Adipocyte (in vitro differentiated cells): ENCODE measurements at regions not wholly inside any gene's neighbourhood (a gene's known extent, or its start where the extent isn't known, plus 50 kb on each side); places are given as distances from the start of the nearest gene placed in this dataset.

Source experiments
- DNase-seq: peaks from one replicate; pipeline ENCODE4 v3.0.0-alpha.2; 2015; ENCODE audit warnings: low read depth
- H3K27me3 ChIP-seq: replicated peaks from 2 replicates; pipeline ENCODE4 v1.7.0; 2013; ENCODE audit warnings: mild to moderate bottlenecking, low read length, moderate library complexity; ENCODE audit not compliant: control insufficient read depth, insufficient read depth
- H3K36me3 ChIP-seq: 2 replicates; pipeline ENCODE4 v1.7.0; 2013; ENCODE audit warnings: low read length, mild to moderate bottlenecking, moderate library complexity; ENCODE audit not compliant: control insufficient read depth, insufficient read depth, severe bottlenecking
- H3K4me1 ChIP-seq: 2 replicates; pipeline ENCODE4 v1.7.0; 2013; ENCODE audit warnings: mild to moderate bottlenecking, low read length, moderate library complexity; ENCODE audit not compliant: control insufficient read depth, insufficient read depth
- H3K4me3 ChIP-seq: 2 replicates; pipeline ENCODE4 v1.7.0; 2013; ENCODE audit warnings: mild to moderate bottlenecking, low read length, moderate library complexity
- H3K9ac ChIP-seq: 2 replicates; pipeline ENCODE4 v1.7.0; 2013; ENCODE audit warnings: mild to moderate bottlenecking, low read length, moderate library complexity
- H3K9me3 ChIP-seq: 2 replicates; pipeline ENCODE4 v1.7.0; 2013; ENCODE audit warnings: mild to moderate bottlenecking, low read length, moderate library complexity; ENCODE audit not compliant: control insufficient read depth

- Histone ChIP-seq H3K4me3 (no peak overlapping the region), H3K9me3 (peaks cover 3% of the 10 kb centered on the region), H3K4me1 (no peaks in the 10 kb centered on the region), H3K27me3 (no peaks in the 10 kb centered on the region), H3K36me3 (no peaks in the 10 kb centered on the region), H3K9ac (no peak overlapping the region)
- DNase-seq = no peak
These were observed 144.4 kb upstream of the IRX2 start for GRCh38 chr5:2895876-2896275.

- no peaks in the 10 kb centered on the region for H3K27me3 ChIP-seq
- no peaks in the 10 kb centered on the region for H3K4me1 ChIP-seq
- H3K36me3 ChIP-seq = no peaks in the 10 kb centered on the region
- no peaks in the 10 kb centered on the region for H3K9me3 ChIP-seq
- no peak overlapping the region for H3K4me3 ChIP-seq
- DNase-seq = no peak
- no peak overlapping the region for H3K9ac ChIP-seq
These were observed 143.7 kb upstream of the IRX2 start for GRCh38 chr5:2895196-2895595.

GRCh38 chr5:2894736-2895135, 143.3 kb upstream of the IRX2 start:
- Histone ChIP-seq H3K4me3 (no peak overlapping the region), H3K36me3 (no peaks in the 10 kb centered on the region), H3K9ac (no peak overlapping the region), H3K4me1 (no peaks in the 10 kb centered on the region), H3K9me3 (no peaks in the 10 kb centered on the region), H3K27me3 (no peaks in the 10 kb centered on the region)
- no peak for DNase-seq

- Histone ChIP-seq H3K4me1 (no peaks in the 10 kb centered on the region), H3K27me3 (no peaks in the 10 kb centered on the region), H3K36me3 (no peaks in the 10 kb centered on the region), H3K9ac (no peak overlapping the region), H3K4me3 (no peak overlapping the region), H3K9me3 (no peaks in the 10 kb centered on the region)
- no peak for DNase-seq
These were observed 142.8 kb upstream of the IRX2 start for GRCh38 chr5:2894316-2894715.

- Histone ChIP-seq H3K9me3 (no peaks in the 10 kb centered on the region), H3K36me3 (no peaks in the 10 kb centered on the region), H3K4me1 (no peaks in the 10 kb centered on the region), H3K4me3 (no peak overlapping the region), H3K9ac (no peak overlapping the region), H3K27me3 (no peaks in the 10 kb centered on the region)
- DNase-seq = no peak
These were observed 141.1 kb upstream of the IRX2 start for GRCh38 chr5:2892466-2893000.

GRCh38 chr5:2891781-2892180, 140.3 kb upstream of the IRX2 start:
- H3K36me3 ChIP-seq = no peaks in the 10 kb centered on the region
- H3K9me3 ChIP-seq = no peaks in the 10 kb centered on the region
- H3K4me3 ChIP-seq = no peak overlapping the region
- no peaks in the 10 kb centered on the region for H3K4me1 ChIP-seq
- H3K9ac ChIP-seq = no peak overlapping the region
- H3K27me3 ChIP-seq = no peaks in the 10 kb centered on the region
- DNase-seq = no peak

GRCh38 chr5:2890011-2890410, 138.5 kb upstream of the IRX2 start:
- H3K4me1 ChIP-seq = no peaks in the 10 kb centered on the region
- no peaks in the 10 kb centered on the region for H3K27me3 ChIP-seq
- H3K9ac ChIP-seq = no peak overlapping the region
- no peaks in the 10 kb centered on the region for H3K36me3 ChIP-seq
- no peaks in the 10 kb centered on the region for H3K9me3 ChIP-seq
- H3K4me3 ChIP-seq = no peak overlapping the region
- DNase-seq = no peak

GRCh38 chr5:2888520-2889060, 137.1 kb upstream of the IRX2 start:
- Histone ChIP-seq H3K27me3 (no peaks in the 10 kb centered on the region), H3K36me3 (no peaks in the 10 kb centered on the region), H3K9ac (no peak overlapping the region), H3K9me3 (no peaks in the 10 kb centered on the region), H3K4me1 (no peaks in the 10 kb centered on the region), H3K4me3 (no peak overlapping the region)
- DNase-seq = no peak

GRCh38 chr5:2887481-2888348, 136.2 kb upstream of the IRX2 start:
- no peaks in the 10 kb centered on the region for H3K27me3 ChIP-seq
- H3K9ac ChIP-seq = no peak overlapping the region
- H3K4me1 ChIP-seq = no peaks in the 10 kb centered on the region
- H3K4me3 ChIP-seq = no peak overlapping the region
- no peaks in the 10 kb centered on the region for H3K36me3 ChIP-seq
- no peaks in the 10 kb centered on the region for H3K9me3 ChIP-seq
- no peak for DNase-seq

GRCh38 chr5:2886531-2886930, 135.1 kb upstream of the IRX2 start:
- no peak for DNase-seq
- Histone ChIP-seq H3K4me1 (no peaks in the 10 kb centered on the region), H3K9ac (no peak overlapping the region), H3K36me3 (no peaks in the 10 kb centered on the region), H3K27me3 (no peaks in the 10 kb centered on the region), H3K9me3 (peaks cover 3% of the 10 kb centered on the region), H3K4me3 (no peak overlapping the region)

- Histone ChIP-seq H3K27me3 (no peaks in the 10 kb centered on the region), H3K9ac (no peak overlapping the region)
These were observed 132.3 kb upstream of the IRX2 start for GRCh38 chr5:2883771-2884170.

More at GRCh38 chr5:2883771-2884170, 132.3 kb upstream of the IRX2 start:
- no peaks in the 10 kb centered on the region for H3K36me3 ChIP-seq
- no peak for DNase-seq
- H3K4me1 ChIP-seq = no peaks in the 10 kb centered on the region
- no peak overlapping the region for H3K4me3 ChIP-seq
- H3K9me3 ChIP-seq = peaks cover 20% of the 10 kb centered on the region
